Bronchial epithelial cell (primary cell): ENCODE measurements at regions not wholly inside any gene's neighbourhood (a gene's known extent, or its start where the extent isn't known, plus 50 kb on each side); places are given as distances from the start of the nearest gene placed in this dataset.

ENCODE experiments used
- DNase-seq: peaks from one replicate; pipeline ENCODE4 v3.0.0-alpha.2; 2010; ENCODE audit warnings: low read depth
- FAIRE-seq: peaks from 2 replicates; lab custom pipeline; 2011; peaks lifted over from hg19 to GRCh38; lab: Jason Lieb, UNC
- H3K27me3 ChIP-seq: 2 replicates; pipeline ENCODE4 v1.5.1; 2011; ENCODE audit warnings: low read length; ENCODE audit not compliant: control insufficient read depth, insufficient read depth
- H3K36me3 ChIP-seq: 2 replicates; pipeline ENCODE4 v1.5.1; 2011; ENCODE audit warnings: low read length; ENCODE audit not compliant: control insufficient read depth, insufficient read depth
- H3K4me3 ChIP-seq: 2 replicates; pipeline ENCODE4 v1.5.1; 2011; ENCODE audit warnings: mild to moderate bottlenecking, low read depth, low read length, control low read depth
- TF ChIP-seq, protein P1 (sequence below): IDR thresholded peaks from 2 replicates; pipeline ENCODE4 v1.5.1; 2011; ENCODE audit warnings: mild to moderate bottlenecking, moderate library complexity, low read length, control low read depth, inconsistent platforms; ENCODE audit not compliant: insufficient read depth, severe bottlenecking

DNA sequence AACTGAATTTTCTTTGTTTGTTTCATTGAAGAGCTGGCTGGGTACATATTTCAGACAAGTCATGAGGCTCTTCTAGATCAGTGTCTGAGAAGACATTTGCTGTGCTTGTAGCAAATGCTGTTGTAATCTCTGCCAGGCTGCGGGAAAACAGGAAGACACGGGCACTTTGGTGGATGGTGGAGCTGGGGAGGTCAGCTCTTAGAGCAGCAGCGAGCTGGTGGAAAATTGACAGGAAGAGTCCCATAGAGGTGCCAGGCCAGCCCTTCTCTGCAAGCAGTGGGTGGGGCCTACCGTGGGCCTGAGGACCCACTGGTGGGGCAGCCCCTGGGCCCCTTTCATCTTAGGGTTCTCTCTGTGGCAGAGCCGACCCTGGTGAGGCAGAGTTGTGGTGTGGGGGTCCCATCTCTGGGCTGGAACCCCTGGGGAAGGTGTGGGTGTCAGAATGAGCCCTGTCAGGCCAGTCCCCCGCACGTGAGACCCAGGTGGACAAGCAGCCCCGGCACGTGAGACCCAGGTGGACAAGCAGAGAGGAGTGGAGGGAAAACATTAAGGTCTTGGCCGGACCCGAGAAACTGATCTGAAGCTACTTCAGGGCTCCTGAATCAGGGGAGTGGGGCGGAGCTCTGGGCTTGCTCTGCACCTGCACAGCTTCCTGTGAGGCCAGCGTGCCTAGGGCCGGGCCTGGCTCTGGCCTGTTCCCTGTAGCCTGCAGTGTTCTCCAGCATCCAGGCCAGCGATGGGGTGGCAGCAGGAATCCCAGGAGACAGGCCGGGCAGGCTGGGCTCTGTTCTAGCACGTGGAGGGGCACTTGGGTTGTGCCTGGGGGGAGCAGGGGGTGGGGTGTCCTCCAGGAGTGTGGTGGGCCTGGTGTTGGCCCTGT, 273.5 kb upstream of the HDAC4 start:
- TF ChIP-seq, protein P1, sequence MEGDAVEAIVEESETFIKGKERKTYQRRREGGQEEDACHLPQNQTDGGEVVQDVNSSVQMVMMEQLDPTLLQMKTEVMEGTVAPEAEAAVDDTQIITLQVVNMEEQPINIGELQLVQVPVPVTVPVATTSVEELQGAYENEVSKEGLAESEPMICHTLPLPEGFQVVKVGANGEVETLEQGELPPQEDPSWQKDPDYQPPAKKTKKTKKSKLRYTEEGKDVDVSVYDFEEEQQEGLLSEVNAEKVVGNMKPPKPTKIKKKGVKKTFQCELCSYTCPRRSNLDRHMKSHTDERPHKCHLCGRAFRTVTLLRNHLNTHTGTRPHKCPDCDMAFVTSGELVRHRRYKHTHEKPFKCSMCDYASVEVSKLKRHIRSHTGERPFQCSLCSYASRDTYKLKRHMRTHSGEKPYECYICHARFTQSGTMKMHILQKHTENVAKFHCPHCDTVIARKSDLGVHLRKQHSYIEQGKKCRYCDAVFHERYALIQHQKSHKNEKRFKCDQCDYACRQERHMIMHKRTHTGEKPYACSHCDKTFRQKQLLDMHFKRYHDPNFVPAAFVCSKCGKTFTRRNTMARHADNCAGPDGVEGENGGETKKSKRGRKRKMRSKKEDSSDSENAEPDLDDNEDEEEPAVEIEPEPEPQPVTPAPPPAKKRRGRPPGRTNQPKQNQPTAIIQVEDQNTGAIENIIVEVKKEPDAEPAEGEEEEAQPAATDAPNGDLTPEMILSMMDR = no peak
- H3K27me3 ChIP-seq = no peaks in the 10 kb centered on the region
- DNase-seq = no peak
- H3K36me3 ChIP-seq = no peaks in the 10 kb centered on the region
- no peak overlapping the region for H3K4me3 ChIP-seq
- no peak for FAIRE-seq

- no peak overlapping the region for H3K4me3 ChIP-seq
- no peaks in the 10 kb centered on the region for H3K27me3 ChIP-seq
- TF ChIP-seq, protein P1 = no peak
- H3K36me3 ChIP-seq = no peaks in the 10 kb centered on the region
- FAIRE-seq (no peak), DNase-seq (no peak)
These were observed 272.8 kb upstream of the HDAC4 start for GRCh38 chr2:239673641-239674040.

- H3K27me3 ChIP-seq = no peaks in the 10 kb centered on the region
- H3K4me3 ChIP-seq = no peak overlapping the region
- TF ChIP-seq, protein P1 = no peak
- no peaks in the 10 kb centered on the region for H3K36me3 ChIP-seq
- FAIRE-seq (no peak), DNase-seq (no peak)
These were observed 271.4 kb upstream of the HDAC4 start for GRCh38 chr2:239671916-239672849.

DNA sequence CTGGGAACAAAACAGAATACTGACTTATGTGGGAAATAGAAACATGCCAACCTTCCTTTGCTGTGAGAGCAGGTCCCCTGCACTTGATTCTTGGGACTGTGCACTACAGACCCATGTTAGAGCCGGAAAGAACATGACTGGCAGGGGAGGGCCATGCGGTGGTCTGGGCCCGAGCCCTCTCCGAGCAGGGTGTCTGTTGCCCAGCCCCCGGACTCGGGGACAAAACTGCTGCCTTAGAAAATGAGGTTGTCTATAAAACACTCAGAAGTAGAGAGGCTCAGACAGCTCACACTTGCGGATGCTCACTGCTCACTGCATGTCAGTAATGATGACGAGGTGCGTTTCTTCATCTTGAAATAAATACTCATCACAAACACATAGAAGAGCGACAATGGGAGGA, 270.7 kb upstream of the HDAC4 start:
- TF ChIP-seq, protein P1 = no peak
- FAIRE-seq (no peak), DNase-seq (no peak)
- H3K36me3 ChIP-seq = no peaks in the 10 kb centered on the region
- no peaks in the 10 kb centered on the region for H3K27me3 ChIP-seq
- H3K4me3 ChIP-seq = no peak overlapping the region

DNA sequence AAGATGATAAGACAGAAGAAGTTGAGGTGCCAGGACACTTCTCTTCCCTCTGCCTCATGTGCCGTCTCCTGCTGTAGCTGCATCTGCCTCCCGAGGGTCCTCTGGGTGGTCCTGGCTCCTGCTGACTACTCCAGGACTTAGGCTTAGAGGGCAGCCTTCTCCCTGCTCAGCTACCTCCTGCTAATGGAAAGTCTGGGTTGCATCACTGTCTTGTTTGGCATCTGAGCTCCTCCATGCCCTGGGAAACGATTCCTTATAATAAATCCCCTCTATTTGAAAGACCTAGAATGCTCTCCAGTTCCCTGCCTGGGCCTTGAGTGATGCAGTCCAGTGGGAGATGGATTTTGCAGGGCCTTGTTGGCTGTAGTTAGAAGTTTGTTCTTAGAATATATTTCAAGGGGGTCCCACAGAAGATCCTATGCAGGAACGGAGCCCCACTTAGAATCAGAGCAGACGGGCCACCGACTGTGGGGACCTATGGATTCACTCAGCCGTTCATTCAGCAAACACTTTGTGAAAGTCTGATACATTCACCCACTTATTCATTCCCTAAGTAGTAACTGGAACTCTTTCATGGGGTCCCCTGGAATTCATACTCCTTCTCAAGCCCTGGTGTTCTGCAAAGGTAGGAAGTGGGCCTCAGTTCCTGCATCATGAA, 269.8 kb upstream of the HDAC4 start:
- DNase-seq (no peak), FAIRE-seq (no peak)
- no peaks in the 10 kb centered on the region for H3K36me3 ChIP-seq
- no peak overlapping the region for H3K4me3 ChIP-seq
- no peaks in the 10 kb centered on the region for H3K27me3 ChIP-seq
- TF ChIP-seq, protein P1 = no peak
